ENCODE measurements at regions not wholly inside any gene's neighbourhood (a gene's known extent, or its start where the extent isn't known, plus 50 kb on each side); places are given as distances from the start of the nearest gene placed in this dataset.

GRCh38 chr2:200013906-200014305 is 58.5 kb downstream of the MAIP1 start:
- H3K36me3 ChIP-seq (replicated peaks), result no peaks in the 10 kb centered on the region
- in situ Hi-C loops (cut with MboI; ENCODE audit: low sequenced_read_pairs), result no loop called here
- no peaks in the 10 kb centered on the region for H3K4me1 ChIP-seq
- DNase-seq (ENCODE audit: low spot score in 2 of 2), result no peak
- H3K4me3 ChIP-seq, result no peak overlapping the region
- no peaks in the 10 kb centered on the region for H3K9me3 ChIP-seq
- H3K27me3 ChIP-seq (ENCODE audit: low read depth), result no peaks in the 10 kb centered on the region

GRCh38 chr2:200021449-200022114 is 66.2 kb downstream of the MAIP1 start:
- no peak overlapping the region for H3K4me3 ChIP-seq
- DNase-seq (ENCODE audit: low spot score in 2 of 2), result no peak
- no peaks in the 10 kb centered on the region for H3K36me3 ChIP-seq (replicated peaks)
- H3K4me1 ChIP-seq, result no peaks in the 10 kb centered on the region
- in situ Hi-C loops (cut with MboI; ENCODE audit: low sequenced_read_pairs), result no loop called here
- no peaks in the 10 kb centered on the region for H3K27me3 ChIP-seq (ENCODE audit: low read depth)
- no peaks in the 10 kb centered on the region for H3K9me3 ChIP-seq

- H3K27me3 ChIP-seq (ENCODE audit: low read depth), result no peaks in the 10 kb centered on the region
- H3K4me3 ChIP-seq, result no peak overlapping the region
- H3K9me3 ChIP-seq, result no peaks in the 10 kb centered on the region
- no peak for DNase-seq (ENCODE audit: low spot score in 2 of 2)
- in situ Hi-C loops (cut with MboI; ENCODE audit: low sequenced_read_pairs), result no loop called here
- no peaks in the 10 kb centered on the region for H3K36me3 ChIP-seq (replicated peaks)
- H3K4me1 ChIP-seq, result no peaks in the 10 kb centered on the region
Measured at GRCh38 chr2:200022511-200022910, 67.1 kb downstream of the MAIP1 start.

GRCh38 chr2:200023570-200023969 is 68.2 kb downstream of the MAIP1 start:
- Histone ChIP-seq H3K4me1 (no peaks in the 10 kb centered on the region), H3K36me3 (replicated peaks) (no peaks in the 10 kb centered on the region), H3K9me3 (no peaks in the 10 kb centered on the region), H3K4me3 (no peak overlapping the region), H3K27me3 (ENCODE audit: low read depth) (no peaks in the 10 kb centered on the region)
- DNase-seq (ENCODE audit: low spot score in 2 of 2), result no peak
- in situ Hi-C loops (cut with MboI; ENCODE audit: low sequenced_read_pairs), result no loop called here

- no peaks in the 10 kb centered on the region for H3K4me1 ChIP-seq
- no peak for DNase-seq (ENCODE audit: low spot score in 2 of 2)
- no peaks in the 10 kb centered on the region for H3K9me3 ChIP-seq
- in situ Hi-C loops (cut with MboI; ENCODE audit: low sequenced_read_pairs), result no loop called here
- no peak overlapping the region for H3K4me3 ChIP-seq
- H3K36me3 ChIP-seq (replicated peaks), result no peaks in the 10 kb centered on the region
- H3K27me3 ChIP-seq (ENCODE audit: low read depth), result no peaks in the 10 kb centered on the region
Measured at GRCh38 chr2:200025717-200026116, 70.3 kb downstream of the MAIP1 start.

GRCh38 chr2:200026332-200027230 is 71.2 kb downstream of the MAIP1 start:
- Histone ChIP-seq H3K4me3 (no peak overlapping the region), H3K27me3 (ENCODE audit: low read depth) (no peaks in the 10 kb centered on the region), H3K36me3 (replicated peaks) (no peaks in the 10 kb centered on the region), H3K9me3 (no peaks in the 10 kb centered on the region), H3K4me1 (no peaks in the 10 kb centered on the region)
- in situ Hi-C loops (cut with MboI; ENCODE audit: low sequenced_read_pairs), result no loop called here
- DNase-seq (ENCODE audit: low spot score in 2 of 2), result no peak

- in situ Hi-C loops (cut with MboI; ENCODE audit: low sequenced_read_pairs), result no loop called here
- H3K27me3 ChIP-seq (ENCODE audit: low read depth), result no peaks in the 10 kb centered on the region
- H3K9me3 ChIP-seq, result no peaks in the 10 kb centered on the region
- H3K4me1 ChIP-seq, result no peaks in the 10 kb centered on the region
- H3K36me3 ChIP-seq (replicated peaks), result no peaks in the 10 kb centered on the region
- no peak overlapping the region for H3K4me3 ChIP-seq
- no peak for DNase-seq (ENCODE audit: low spot score in 2 of 2)
Measured at GRCh38 chr2:200028998-200029397, 73.6 kb downstream of the MAIP1 start.

- no peaks in the 10 kb centered on the region for H3K27me3 ChIP-seq (ENCODE audit: low read depth)
- no peaks in the 10 kb centered on the region for H3K36me3 ChIP-seq (replicated peaks)
- H3K9me3 ChIP-seq, result no peaks in the 10 kb centered on the region
- no peak overlapping the region for H3K4me3 ChIP-seq
- DNase-seq (ENCODE audit: low spot score in 2 of 2), result no peak
- in situ Hi-C loops (cut with MboI; ENCODE audit: low sequenced_read_pairs), result no loop called here
- H3K4me1 ChIP-seq, result no peaks in the 10 kb centered on the region
Measured at GRCh38 chr2:200032895-200033294, 77.5 kb downstream of the MAIP1 start.

GRCh38 chr2:200033929-200034328 is 78.5 kb downstream of the MAIP1 start:
- H3K4me1 ChIP-seq, result no peaks in the 10 kb centered on the region
- H3K27me3 ChIP-seq (ENCODE audit: low read depth), result no peaks in the 10 kb centered on the region
- in situ Hi-C loops (cut with MboI; ENCODE audit: low sequenced_read_pairs), result no loop called here
- no peak overlapping the region for H3K4me3 ChIP-seq
- H3K36me3 ChIP-seq (replicated peaks), result no peaks in the 10 kb centered on the region
- H3K9me3 ChIP-seq, result no peaks in the 10 kb centered on the region
- DNase-seq (ENCODE audit: low spot score in 2 of 2), result no peak

GRCh38 chr2:200034816-200035215 is 79.4 kb downstream of the MAIP1 start:
- H3K36me3 ChIP-seq (replicated peaks), result no peaks in the 10 kb centered on the region
- no peaks in the 10 kb centered on the region for H3K27me3 ChIP-seq (ENCODE audit: low read depth)
- no peak overlapping the region for H3K4me3 ChIP-seq
- no peaks in the 10 kb centered on the region for H3K4me1 ChIP-seq
- H3K9me3 ChIP-seq, result no peaks in the 10 kb centered on the region
- in situ Hi-C loops (cut with MboI; ENCODE audit: low sequenced_read_pairs), result no loop called here
- no peak for DNase-seq (ENCODE audit: low spot score in 2 of 2)

- in situ Hi-C loops (cut with MboI; ENCODE audit: low sequenced_read_pairs), result no loop called here
- no peak for DNase-seq (ENCODE audit: low spot score in 2 of 2)
- Histone ChIP-seq H3K4me1 (no peaks in the 10 kb centered on the region), H3K36me3 (replicated peaks) (no peaks in the 10 kb centered on the region), H3K27me3 (ENCODE audit: low read depth) (no peaks in the 10 kb centered on the region), H3K9me3 (no peaks in the 10 kb centered on the region), H3K4me3 (no peak overlapping the region)
Measured at GRCh38 chr2:200039724-200040650, 84.6 kb downstream of the MAIP1 start.

GRCh38 chr2:200040831-200041230 is 85.4 kb downstream of the MAIP1 start:
- H3K36me3 ChIP-seq (replicated peaks), result no peaks in the 10 kb centered on the region
- H3K9me3 ChIP-seq, result no peaks in the 10 kb centered on the region
- no peak for DNase-seq (ENCODE audit: low spot score in 2 of 2)
- no peak overlapping the region for H3K4me3 ChIP-seq
- H3K27me3 ChIP-seq (ENCODE audit: low read depth), result no peaks in the 10 kb centered on the region
- in situ Hi-C loops (cut with MboI; ENCODE audit: low sequenced_read_pairs), result no loop called here
- H3K4me1 ChIP-seq, result no peaks in the 10 kb centered on the region

GRCh38 chr2:200041639-200042038 is 86.3 kb downstream of the MAIP1 start:
- no peak overlapping the region for H3K4me3 ChIP-seq
- no peak for DNase-seq (ENCODE audit: low spot score in 2 of 2)
- in situ Hi-C loops (cut with MboI; ENCODE audit: low sequenced_read_pairs), result no loop called here
- H3K4me1 ChIP-seq, result no peaks in the 10 kb centered on the region
- H3K36me3 ChIP-seq (replicated peaks), result no peaks in the 10 kb centered on the region
- H3K27me3 ChIP-seq (ENCODE audit: low read depth), result no peaks in the 10 kb centered on the region
- H3K9me3 ChIP-seq, result no peaks in the 10 kb centered on the region

Measured in HAP-1 (cell line).